Fibroblast of the aortic adventitia (primary cell): ENCODE measurements at regions not wholly inside any gene's neighbourhood (a gene's known extent, or its start where the extent isn't known, plus 50 kb on each side); places are given as distances from the start of the nearest gene placed in this dataset.
"Not testable (repeated sequence)": the region's sequence is repeated elsewhere in the genome, so short reads cannot be mapped to it uniquely, and the experiment has no call there.

Source experiments
- DNase-seq: peaks from one replicate; pipeline ENCODE4 v3.0.0-alpha.2; 2010; ENCODE audit warnings: low read depth
- H3K4me3 ChIP-seq: 2 replicates; pipeline ENCODE4 v1.5.1; 2011; ENCODE audit warnings: low read depth, mild to moderate bottlenecking, control low read depth, low read length, moderate library complexity
- TF ChIP-seq, protein P1 (sequence below): IDR thresholded peaks from 2 replicates; pipeline ENCODE4 v1.5.1; 2011; ENCODE audit warnings: mild to moderate bottlenecking, low read length, control low read depth, inconsistent platforms; ENCODE audit not compliant: insufficient read depth

DNA sequence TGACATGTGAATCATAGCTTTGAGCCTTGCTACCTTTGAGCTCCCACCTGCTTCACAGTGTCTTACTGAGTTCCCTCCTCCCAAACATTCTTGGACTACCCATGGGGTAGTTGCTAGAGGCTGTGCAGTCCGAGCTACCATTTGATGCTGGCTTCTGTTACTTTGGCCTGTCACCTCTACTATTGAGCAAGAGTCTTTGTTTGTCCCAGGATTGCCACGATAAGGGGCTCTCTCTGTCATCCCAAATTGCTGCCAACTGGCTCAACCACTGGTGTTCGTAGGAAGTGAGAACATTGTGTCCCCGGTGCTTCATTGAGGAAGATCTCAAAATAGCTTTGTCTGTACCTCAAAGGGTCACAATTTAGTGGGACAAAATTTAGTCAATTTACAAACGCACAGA, 59.1 kb upstream of the PAX8 start:
- no peak overlapping the region for H3K4me3 ChIP-seq
- no peak for DNase-seq
- TF ChIP-seq, protein P1, sequence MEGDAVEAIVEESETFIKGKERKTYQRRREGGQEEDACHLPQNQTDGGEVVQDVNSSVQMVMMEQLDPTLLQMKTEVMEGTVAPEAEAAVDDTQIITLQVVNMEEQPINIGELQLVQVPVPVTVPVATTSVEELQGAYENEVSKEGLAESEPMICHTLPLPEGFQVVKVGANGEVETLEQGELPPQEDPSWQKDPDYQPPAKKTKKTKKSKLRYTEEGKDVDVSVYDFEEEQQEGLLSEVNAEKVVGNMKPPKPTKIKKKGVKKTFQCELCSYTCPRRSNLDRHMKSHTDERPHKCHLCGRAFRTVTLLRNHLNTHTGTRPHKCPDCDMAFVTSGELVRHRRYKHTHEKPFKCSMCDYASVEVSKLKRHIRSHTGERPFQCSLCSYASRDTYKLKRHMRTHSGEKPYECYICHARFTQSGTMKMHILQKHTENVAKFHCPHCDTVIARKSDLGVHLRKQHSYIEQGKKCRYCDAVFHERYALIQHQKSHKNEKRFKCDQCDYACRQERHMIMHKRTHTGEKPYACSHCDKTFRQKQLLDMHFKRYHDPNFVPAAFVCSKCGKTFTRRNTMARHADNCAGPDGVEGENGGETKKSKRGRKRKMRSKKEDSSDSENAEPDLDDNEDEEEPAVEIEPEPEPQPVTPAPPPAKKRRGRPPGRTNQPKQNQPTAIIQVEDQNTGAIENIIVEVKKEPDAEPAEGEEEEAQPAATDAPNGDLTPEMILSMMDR, result no peak

GRCh38 chr2:113336040-113336439, 57.3 kb upstream of the PAX8 start:
- peak; percentile 10 for DNase-seq
- H3K4me3 ChIP-seq, result not testable (repeated sequence)

DNA sequence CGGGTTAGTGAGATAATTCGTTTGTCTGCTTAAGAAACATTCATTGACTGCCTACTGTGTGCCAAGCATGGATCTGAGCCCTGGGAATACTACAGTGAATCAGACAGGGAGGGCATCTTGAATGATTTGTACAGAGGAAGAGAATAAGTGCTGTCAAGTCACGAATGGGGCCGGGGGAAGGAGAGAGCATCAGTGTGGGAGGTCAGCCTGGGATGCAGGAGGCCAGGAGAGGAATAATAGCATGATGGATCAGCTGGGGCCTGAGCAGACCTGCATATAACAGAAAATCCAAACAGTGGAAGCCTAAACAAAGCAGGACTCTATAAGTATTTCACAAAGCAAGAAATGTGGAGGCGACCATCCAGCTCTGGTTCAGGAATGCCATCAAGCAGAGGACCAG, 55.4 kb upstream of the PAX8 start:
- DNase-seq, result no peak
- TF ChIP-seq, protein P1, result no peak
- H3K4me3 ChIP-seq, result no peak overlapping the region

- not testable (repeated sequence) for H3K4me3 ChIP-seq, DNase-seq
Observed at GRCh38 chr2:113333735-113334134, 55.0 kb upstream of the PAX8 start.

DNA sequence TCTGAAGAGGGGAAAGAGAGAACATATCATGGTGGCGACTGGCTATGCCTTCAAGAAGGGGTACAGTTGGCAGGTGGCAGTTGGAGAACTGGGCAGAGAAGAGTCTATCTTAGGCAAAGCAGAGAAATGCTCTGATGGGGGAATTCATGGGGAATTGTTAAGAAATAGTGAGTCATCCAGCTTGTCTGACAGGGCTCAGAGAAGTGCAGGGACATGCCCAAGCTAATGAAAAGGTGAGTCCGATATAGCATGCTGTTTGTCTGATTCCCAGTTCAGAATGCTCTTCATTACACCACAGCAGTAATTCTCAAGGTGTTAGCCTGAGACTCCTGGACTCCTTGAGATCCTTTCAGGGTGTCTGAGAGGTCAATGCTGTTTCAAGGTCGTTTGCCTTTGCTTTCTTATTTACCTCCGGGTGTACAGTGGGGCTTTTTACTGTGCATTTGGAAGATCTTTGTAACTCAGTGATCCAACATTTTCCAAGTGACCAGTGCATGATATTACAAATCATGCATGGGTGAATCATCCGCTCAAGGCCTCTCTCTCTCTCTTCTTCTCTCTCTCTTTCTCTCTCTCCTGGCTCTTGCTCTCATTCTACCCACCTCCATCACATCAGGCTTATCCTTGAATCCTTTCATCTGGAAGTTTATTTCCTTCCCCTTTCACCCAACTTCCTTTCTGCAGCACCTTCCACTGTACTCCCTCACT, 51.5 kb upstream of the PAX8 start:
- DNase-seq, result peak; percentile 20
- H3K4me3 ChIP-seq, result not testable (repeated sequence)

- DNase-seq, result peak; percentile 57
- H3K4me3 ChIP-seq, result not testable (repeated sequence)
Observed at GRCh38 chr2:113328973-113329372, 50.3 kb upstream of the PAX8 start.

DNA sequence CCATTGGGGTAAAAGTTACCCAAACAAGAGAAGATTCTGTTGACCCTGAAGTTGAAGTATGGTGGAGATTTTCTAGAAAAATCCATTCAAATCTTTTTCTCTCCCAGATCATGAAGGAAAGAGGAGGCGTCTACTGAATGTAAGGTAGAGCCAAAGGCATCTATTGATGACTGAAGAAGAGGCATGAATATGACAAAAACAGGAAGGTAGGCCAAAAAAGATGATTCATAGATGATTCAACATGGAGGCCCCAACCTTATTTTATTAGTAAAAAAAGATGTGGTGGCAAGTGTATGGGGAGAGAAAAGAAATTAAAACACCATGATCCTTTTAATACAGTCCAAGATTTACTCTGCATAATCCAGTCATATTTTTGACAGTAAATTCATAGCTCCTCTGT, 49.9 kb upstream of the PAX8 start:
- peak; percentile 22 for DNase-seq

More for the DNA sequence above, 49.9 kb upstream of the PAX8 start:
- not testable (repeated sequence) for H3K4me3 ChIP-seq
